SU-DHL-6 (cell line): ENCODE measurements at regions not wholly inside any gene's neighbourhood (a gene's known extent, or its start where the extent isn't known, plus 50 kb on each side); places are given as distances from the start of the nearest gene placed in this dataset.

Experiments used
- H2AFZ ChIP-seq: fragments of 200-600 bp; sonication (generic); 2 replicates; pipeline ENCODE4 v1.6.1; 2014; ENCODE audit warnings: low read depth, mild to moderate bottlenecking, moderate library complexity, mixed read lengths, antibody characterized with exemption, low read length; ENCODE audit not compliant: severe bottlenecking
- H3F3A ChIP-seq: fragments of 200-600 bp; shearing (Covaris generic); 2 replicates; pipeline ENCODE4 v1.6.0; 2016; ENCODE audit warnings: antibody characterized with exemption, mild to moderate bottlenecking; ENCODE audit not compliant: insufficient read depth
- H3K27ac ChIP-seq: fragments of 200-600 bp; sonication (generic); 2 replicates; pipeline ENCODE4 v1.5.1; 2016; ENCODE audit warnings: low read depth, mild to moderate bottlenecking, low read length, moderate library complexity, mixed read lengths
- H3K27me3 ChIP-seq: fragments of 200-600 bp; sonication (generic), shearing (Covaris generic); 2 replicates; pipeline ENCODE4 v1.6.0; 2014; ENCODE audit warnings: mild to moderate bottlenecking, low read length
- H3K36me3 ChIP-seq: fragments of 200-600 bp; sonication (generic); 2 replicates; pipeline ENCODE4 v1.6.1; 2014; ENCODE audit warnings: mild to moderate bottlenecking, low read length, mixed read lengths
- H3K4me2 ChIP-seq: fragments of 300-600, 200-600 bp; shearing (Covaris generic), sonication (generic); 2 replicates; pipeline ENCODE4 v1.6.0; 2014; ENCODE audit warnings: low read length, low read depth, mild to moderate bottlenecking; ENCODE audit not compliant: poor library complexity, severe bottlenecking
- H3K4me3 ChIP-seq: fragments of 200-600 bp; sonication (generic); 2 replicates; pipeline ENCODE4 v1.5.1; 2014; ENCODE audit warnings: antibody characterized with exemption, low read length, mild to moderate bottlenecking, mixed read lengths; ENCODE audit not compliant: insufficient read depth, poor library complexity, severe bottlenecking
- H3K79me2 ChIP-seq: fragments of 200-600 bp; sonication (generic); 2 replicates; pipeline ENCODE4 v1.6.1; 2014; ENCODE audit warnings: mild to moderate bottlenecking, low read length, moderate library complexity; ENCODE audit not compliant: insufficient read depth
- H3K9ac ChIP-seq: fragments of 200-600 bp; sonication (generic); 2 replicates; pipeline ENCODE4 v1.7.0; 2014; ENCODE audit warnings: mild to moderate bottlenecking, low read length
- H3K9me2 ChIP-seq: fragments of 200-600 bp; sonication (generic); replicated peaks from 2 replicates; pipeline ENCODE4 v1.6.1; 2014; ENCODE audit warnings: low read length; ENCODE audit not compliant: insufficient read depth
- H3K9me3 ChIP-seq: fragments of 200-600 bp; sonication (generic); 2 replicates; pipeline ENCODE4 v1.6.1; 2014; ENCODE audit warnings: low read length, mixed read lengths; ENCODE audit not compliant: insufficient read depth
- H4K20me1 ChIP-seq: fragments of 200-600 bp; sonication (generic); 2 replicates; pipeline ENCODE4 v1.6.1; 2014; ENCODE audit warnings: low read depth, mild to moderate bottlenecking, antibody characterized with exemption, low read length, moderate library complexity, mixed read lengths
- CTCF ChIP-seq: fragments of 200-600 bp; sonication (generic); IDR thresholded peaks from one replicate; pipeline ENCODE4 v1.5.1; 2017; ENCODE audit warnings: antibody characterized with exemption, mild to moderate bottlenecking, low read length, moderate library complexity; ENCODE audit not compliant: insufficient read depth, poor library complexity, severe bottlenecking
- EZH2phosphoT487 ChIP-seq: fragments of 200-600 bp; sonication (generic), shearing (Covaris generic); conservative IDR thresholded peaks from 2 replicates; pipeline ENCODE4 v1.6.1; 2018; ENCODE audit warnings: mild to moderate bottlenecking, antibody characterized with exemption, low read length, moderate library complexity, mixed read lengths

- H3K9ac ChIP-seq = no peak overlapping the region
- H3K4me2 ChIP-seq = no peak overlapping the region
- no peaks in the 10 kb centered on the region for H3K9me3 ChIP-seq
- no peaks in the 10 kb centered on the region for H3F3A ChIP-seq
- H3K79me2 ChIP-seq = no peaks in the 10 kb centered on the region
- no peaks in the 10 kb centered on the region for H3K36me3 ChIP-seq
- no peaks in the 10 kb centered on the region for H3K9me2 ChIP-seq
- H3K27me3 ChIP-seq = no peaks in the 10 kb centered on the region
- TF ChIP-seq EZH2phosphoT487 = no peak
- no peak for TF ChIP-seq CTCF
- H2AFZ ChIP-seq = no peak overlapping the region
- H3K27ac ChIP-seq = no peak overlapping the region
- no peak overlapping the region for H3K4me3 ChIP-seq
- no peaks in the 10 kb centered on the region for H4K20me1 ChIP-seq
Observed at GRCh38 chr10:78766603-78767002, 302.2 kb upstream of the ZMIZ1 start.

GRCh38 chr10:78768041-78768835 is 300.5 kb upstream of the ZMIZ1 start:
- Histone ChIP-seq H3K27me3 (no peaks in the 10 kb centered on the region), H3K4me2 (no peak overlapping the region), H3K9me3 (no peaks in the 10 kb centered on the region), H3K27ac (no peak overlapping the region), H3K79me2 (no peaks in the 10 kb centered on the region), H3K4me3 (no peak overlapping the region), H3K36me3 (no peaks in the 10 kb centered on the region), H3K9me2 (no peaks in the 10 kb centered on the region), H4K20me1 (no peaks in the 10 kb centered on the region), H3F3A (no peaks in the 10 kb centered on the region), H2AFZ (no peak overlapping the region), H3K9ac (no peak overlapping the region)
- TF ChIP-seq CTCF (no peak), EZH2phosphoT487 (no peak)

- TF ChIP-seq EZH2phosphoT487 (no peak), CTCF (no peak)
- H3K27ac ChIP-seq = no peak overlapping the region
- no peak overlapping the region for H3K9ac ChIP-seq
- no peaks in the 10 kb centered on the region for H3K9me2 ChIP-seq
- H4K20me1 ChIP-seq = no peaks in the 10 kb centered on the region
- H3K9me3 ChIP-seq = no peaks in the 10 kb centered on the region
- H2AFZ ChIP-seq = no peak overlapping the region
- H3K79me2 ChIP-seq = no peaks in the 10 kb centered on the region
- H3K4me3 ChIP-seq = no peak overlapping the region
- no peaks in the 10 kb centered on the region for H3K27me3 ChIP-seq
- H3F3A ChIP-seq = no peaks in the 10 kb centered on the region
- no peak overlapping the region for H3K4me2 ChIP-seq
- no peaks in the 10 kb centered on the region for H3K36me3 ChIP-seq
Observed at GRCh38 chr10:78768876-78769275, 299.9 kb upstream of the ZMIZ1 start.
